Spinal cord (tissue), 9 donors: ENCODE measurements at regions not wholly inside any gene's neighbourhood (a gene's known extent, or its start where the extent isn't known, plus 50 kb on each side); places are given as distances from the start of the nearest gene placed in this dataset.

Experiments used
- DNase-seq, 6 donors: peaks; one replicate each; pipeline versions ENCODE4 v3.0.0 to v3.0.0-alpha.2; 2013 to 2015; ENCODE audit warnings: low spot score in 6 of 6, low read depth in 4 of 6
- H3K27ac ChIP-seq: one replicate; pipeline ENCODE4 v1.5.1; 2013; ENCODE audit warnings: low read depth, low read length, control low read depth
- H3K27me3 ChIP-seq: one replicate; pipeline ENCODE4 v1.6.1; 2013; ENCODE audit warnings: low read length; ENCODE audit not compliant: control insufficient read depth, insufficient read depth
- H3K36me3 ChIP-seq: one replicate; pipeline ENCODE4 v1.6.1; 2013; ENCODE audit warnings: low read length; ENCODE audit not compliant: control insufficient read depth, insufficient read depth
- H3K4me1 ChIP-seq: one replicate; pipeline ENCODE4 v1.6.1; 2013; ENCODE audit warnings: low read length; ENCODE audit not compliant: control insufficient read depth, insufficient read depth
- H3K4me3 ChIP-seq: one replicate; pipeline ENCODE4 v1.5.1; 2013; ENCODE audit warnings: low read depth, low read length, control low read depth
- H3K9me3 ChIP-seq: one replicate; pipeline ENCODE4 v1.6.1; 2013; ENCODE audit warnings: low read length; ENCODE audit not compliant: control insufficient read depth, insufficient read depth
- WGBS: methylation state at CpG from one replicate; pipeline ENCODE4 v1.1.5; 2013; ENCODE audit warnings: missing lambda C conversion rate; ENCODE audit not compliant: insufficient coverage; 5-methylcytosine and 5-hydroxymethylcytosine counted together
- donor health status: healthy.

GRCh38 chr6:104604685-104605084 is 255.0 kb downstream of the HACE1 start:
- Histone ChIP-seq H3K9me3 (no peaks in the 10 kb centered on the region), H3K36me3 (no peaks in the 10 kb centered on the region), H3K4me1 (no peaks in the 10 kb centered on the region), H3K27ac (no peak overlapping the region), H3K4me3 (no peak overlapping the region), H3K27me3 (no peaks in the 10 kb centered on the region)
- DNase-seq, result no peak
- WGBS, result no CpG with 5 or more reads among the region's 2 CpGs

GRCh38 chr6:104603108-104603745 is 256.5 kb downstream of the HACE1 start:
- no CpG with 5 or more reads among the region's 1 CpG for WGBS
- Histone ChIP-seq H3K36me3 (no peaks in the 10 kb centered on the region), H3K4me1 (no peaks in the 10 kb centered on the region), H3K9me3 (no peaks in the 10 kb centered on the region), H3K27ac (no peak overlapping the region), H3K27me3 (no peaks in the 10 kb centered on the region), H3K4me3 (no peak overlapping the region)
- DNase-seq, result no peak

- Histone ChIP-seq H3K27me3 (no peaks in the 10 kb centered on the region), H3K36me3 (no peaks in the 10 kb centered on the region), H3K4me3 (no peak overlapping the region), H3K4me1 (no peaks in the 10 kb centered on the region), H3K27ac (no peak overlapping the region), H3K9me3 (no peaks in the 10 kb centered on the region)
- WGBS, result 56% methylated on average over 1 of the region's 3 CpGs
- DNase-seq, result peak in 1 of 6 donors; percentile 13
These were observed 258.0 kb downstream of the HACE1 start for GRCh38 chr6:104601721-104602120.

GRCh38 chr6:104601131-104601651 is 258.5 kb downstream of the HACE1 start:
- Histone ChIP-seq H3K36me3 (no peaks in the 10 kb centered on the region), H3K9me3 (no peaks in the 10 kb centered on the region), H3K27me3 (no peaks in the 10 kb centered on the region), H3K4me1 (no peaks in the 10 kb centered on the region), H3K27ac (no peak overlapping the region), H3K4me3 (no peak overlapping the region)
- no CpG with 5 or more reads among the region's 6 CpGs for WGBS
- peak in 2 of 6 donors; percentile 60 to 86 for DNase-seq

GRCh38 chr6:104600639-104600931 is 259.1 kb downstream of the HACE1 start:
- WGBS, result no CpG with 5 or more reads among the region's 2 CpGs
- no peaks in the 10 kb centered on the region for H3K27me3 ChIP-seq
- H3K4me1 ChIP-seq, result no peaks in the 10 kb centered on the region
- H3K4me3 ChIP-seq, result no peak overlapping the region
- H3K36me3 ChIP-seq, result no peaks in the 10 kb centered on the region
- no peaks in the 10 kb centered on the region for H3K9me3 ChIP-seq
- peak in 1 of 6 donors; percentile 48 for DNase-seq
- no peak overlapping the region for H3K27ac ChIP-seq

- Histone ChIP-seq H3K4me3 (no peak overlapping the region), H3K27me3 (no peaks in the 10 kb centered on the region), H3K4me1 (no peaks in the 10 kb centered on the region), H3K36me3 (no peaks in the 10 kb centered on the region), H3K9me3 (no peaks in the 10 kb centered on the region), H3K27ac (no peak overlapping the region)
- no peak for DNase-seq
- no CpG with 5 or more reads among the region's 3 CpGs for WGBS
These were observed 259.7 kb downstream of the HACE1 start for GRCh38 chr6:104599821-104600638.

GRCh38 chr6:104597541-104598050 is 262.1 kb downstream of the HACE1 start:
- no peak for DNase-seq
- Histone ChIP-seq H3K4me1 (no peaks in the 10 kb centered on the region), H3K4me3 (no peak overlapping the region), H3K9me3 (no peaks in the 10 kb centered on the region), H3K27ac (no peak overlapping the region), H3K36me3 (no peaks in the 10 kb centered on the region), H3K27me3 (no peaks in the 10 kb centered on the region)
- WGBS, result 50% methylated on average over 2 of the region's 4 CpGs

GRCh38 chr6:104596091-104596490 is 263.6 kb downstream of the HACE1 start:
- no peaks in the 10 kb centered on the region for H3K4me1 ChIP-seq
- DNase-seq, result no peak
- WGBS, result 42% methylated on average over 1 of the region's 1 CpG
- H3K27me3 ChIP-seq, result no peaks in the 10 kb centered on the region
- H3K4me3 ChIP-seq, result no peak overlapping the region
- H3K9me3 ChIP-seq, result no peaks in the 10 kb centered on the region
- H3K36me3 ChIP-seq, result no peaks in the 10 kb centered on the region
- H3K27ac ChIP-seq, result no peak overlapping the region

GRCh38 chr6:104595311-104595820 is 264.4 kb downstream of the HACE1 start:
- no peak overlapping the region for H3K4me3 ChIP-seq
- no peak overlapping the region for H3K27ac ChIP-seq
- H3K4me1 ChIP-seq, result no peaks in the 10 kb centered on the region
- H3K9me3 ChIP-seq, result no peaks in the 10 kb centered on the region
- no peak for DNase-seq
- 87% methylated on average over 2 of the region's 2 CpGs for WGBS
- H3K27me3 ChIP-seq, result no peaks in the 10 kb centered on the region
- no peaks in the 10 kb centered on the region for H3K36me3 ChIP-seq
